ENCODE measurements at regions not wholly inside any gene's neighbourhood (a gene's known extent, or its start where the extent isn't known, plus 50 kb on each side); places are given as distances from the start of the nearest gene placed in this dataset.
"Not testable (repeated sequence)": the region's sequence is repeated elsewhere in the genome, so short reads cannot be mapped to it uniquely, and the experiment has no call there.

DNA sequence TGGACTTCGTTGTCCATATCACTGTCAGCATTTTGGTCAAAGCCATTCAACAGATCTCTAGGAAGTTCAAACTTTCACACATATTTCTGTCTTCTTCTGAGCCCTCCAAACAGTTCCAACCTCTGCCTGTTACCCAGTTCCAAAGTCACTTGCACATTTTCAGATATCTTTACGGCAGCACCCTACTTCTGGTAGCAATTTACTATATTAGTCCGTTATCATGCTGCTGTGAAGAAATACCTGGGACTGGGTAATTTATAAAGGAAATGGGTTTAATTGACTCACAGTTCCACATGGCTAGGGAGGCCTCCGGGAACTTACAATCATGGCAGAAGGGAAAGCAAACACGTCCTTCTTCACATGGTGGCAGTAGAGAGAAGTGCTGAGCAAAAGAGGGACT is 60.6 kb upstream of the HGFAC start:
- TF ChIP-seq POLR2A (IDR thresholded peaks at IDR 0.05; ENCODE audit: low read depth, low read length); POLR2AphosphoS5 (IDR thresholded peaks at IDR 0.05; ENCODE audit: low read depth, low read length); TAF1 (IDR thresholded peaks at IDR 0.05; ENCODE audit: low read depth, low read length); SPI1 (IDR thresholded peaks at IDR 0.05; ENCODE audit: low read depth, low read length); POU2F2 (IDR thresholded peaks at IDR 0.05; ENCODE audit: low read depth, low read length); PAX5 (IDR thresholded peaks at IDR 0.05; ENCODE audit: insufficient read depth, low read length, severe bottlenecking): not testable (repeated sequence)

All from GM12891 (cell line).